HG03135 (cell line): ENCODE measurements at regions not wholly inside any gene's neighbourhood (a gene's known extent, or its start where the extent isn't known, plus 50 kb on each side); places are given as distances from the start of the nearest gene placed in this dataset.
A peak's percentile ranks its signal among the peaks of the same experiment; 100 is the strongest.

ENCODE experiments used
- ATAC-seq: cut with Tn5 transposase; IDR thresholded peaks from one replicate; pipeline ENCODE4 v1.9.1; 2021; ENCODE audit warnings: mild to moderate bottlenecking, moderate library complexity; ENCODE audit not compliant: unreplicated experiment

DNA sequence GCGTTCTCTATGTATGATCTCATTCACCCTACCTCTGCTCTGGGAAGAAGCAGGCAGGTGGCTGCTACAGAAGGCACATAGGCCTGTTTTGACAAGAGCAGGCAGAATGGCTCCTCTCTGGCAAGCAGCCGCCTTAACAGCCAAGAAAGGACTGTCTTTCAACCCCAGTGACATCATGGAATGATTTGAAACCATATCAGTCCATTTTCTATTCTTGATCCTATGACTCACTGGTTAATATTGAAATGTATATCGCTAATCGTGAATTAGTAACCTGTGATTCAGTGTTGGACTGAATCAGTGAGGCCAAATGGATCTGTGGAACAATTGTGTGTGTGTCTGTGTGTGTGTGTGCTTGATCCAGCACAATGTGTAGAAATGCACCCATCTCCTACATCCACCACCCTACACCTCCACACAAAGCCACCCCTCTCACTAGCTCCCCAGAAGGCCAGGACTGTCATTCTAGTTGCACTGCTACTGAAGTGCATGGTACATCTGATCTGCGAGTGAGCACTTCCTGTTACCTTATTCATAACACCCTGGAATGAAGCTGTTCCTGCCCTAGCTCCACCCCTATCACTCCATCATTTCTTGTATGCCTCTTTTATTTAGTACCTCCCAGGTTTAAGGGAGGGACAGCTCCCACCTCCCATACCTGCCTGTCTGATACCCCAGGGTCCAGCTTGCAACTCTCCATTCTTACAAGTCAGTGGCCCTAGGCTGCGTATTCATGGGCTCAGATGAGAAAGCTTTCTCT, 460.0 kb downstream of the FOXO1 start:
- peak; percentile 62 for ATAC-seq

DNA sequence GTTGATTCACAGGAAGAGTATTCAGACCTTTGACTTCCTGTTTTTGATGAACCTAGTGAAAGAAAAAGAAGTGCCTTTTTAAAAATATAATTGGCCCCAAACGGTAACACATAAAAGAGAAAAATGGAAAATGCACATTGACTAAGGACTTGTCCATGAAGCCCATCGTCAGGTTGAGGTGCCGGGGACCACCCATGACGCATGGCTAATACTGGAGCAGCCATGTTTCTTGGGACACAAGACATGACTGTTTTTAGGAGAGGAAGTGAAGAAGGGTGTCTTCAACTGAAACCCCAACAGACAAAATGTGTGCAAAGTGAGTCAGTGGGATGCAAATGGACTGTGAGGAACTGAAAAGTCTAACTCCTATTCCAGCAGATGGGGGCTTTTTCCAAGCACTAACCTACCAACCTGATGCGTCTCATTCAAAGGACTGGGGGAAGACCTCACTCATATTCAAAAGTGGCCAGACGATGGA, 459.4 kb downstream of the FOXO1 start:
- ATAC-seq: peak; percentile 55

DNA sequence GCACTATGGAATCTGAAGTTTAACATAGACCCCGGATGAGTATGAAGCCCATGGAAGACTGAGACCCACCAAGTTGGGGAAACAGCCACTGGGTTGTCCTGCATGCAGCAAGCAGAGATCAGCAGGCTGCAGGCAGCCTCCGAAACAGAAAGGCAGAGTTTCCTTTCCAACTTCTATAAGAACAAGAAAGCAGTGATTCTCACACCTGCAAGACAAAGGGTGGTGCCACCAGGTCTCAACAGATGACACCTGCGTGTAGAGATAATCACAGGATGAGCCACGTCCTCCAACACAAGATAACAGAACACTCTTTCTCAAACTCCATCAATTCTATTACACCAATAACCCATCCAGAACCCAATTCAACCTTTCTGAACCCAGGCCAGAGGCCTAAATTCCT, 457.9 kb downstream of the FOXO1 start:
- no peak for ATAC-seq

DNA sequence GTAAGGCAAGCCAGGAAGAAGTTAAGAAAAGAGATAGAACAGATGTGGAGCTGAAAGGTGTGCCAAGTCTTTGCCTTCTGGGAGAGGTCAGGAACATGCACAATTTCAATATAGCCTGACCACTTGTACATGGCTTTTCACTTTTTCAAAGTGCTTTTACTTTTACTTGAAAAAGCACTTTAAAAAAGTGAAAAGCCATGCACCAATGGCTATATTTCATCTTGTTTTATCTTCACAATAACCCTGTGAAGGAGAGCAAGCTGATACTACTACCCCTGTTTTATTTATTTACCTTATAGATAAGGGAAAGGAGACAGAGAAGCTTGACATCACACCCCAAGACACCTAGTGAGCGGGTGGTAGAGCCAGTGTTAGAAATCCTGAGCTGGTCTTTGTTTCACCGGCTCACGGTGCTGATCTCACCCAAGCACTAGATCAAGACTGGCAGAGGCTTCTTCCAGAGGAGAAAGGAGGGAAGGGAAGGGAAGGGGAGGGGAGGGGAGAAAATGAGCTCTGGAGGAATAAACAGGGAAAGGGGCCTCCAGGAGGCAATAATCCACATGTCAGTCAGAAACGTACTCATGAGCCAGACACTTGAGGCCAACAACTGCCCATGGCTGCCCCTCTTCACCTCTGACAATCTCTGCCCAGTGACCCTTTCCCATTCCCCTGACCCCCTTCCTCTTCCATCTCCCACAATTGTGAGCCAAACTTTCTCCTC, 455.4 kb downstream of the FOXO1 start:
- no peak for ATAC-seq

DNA sequence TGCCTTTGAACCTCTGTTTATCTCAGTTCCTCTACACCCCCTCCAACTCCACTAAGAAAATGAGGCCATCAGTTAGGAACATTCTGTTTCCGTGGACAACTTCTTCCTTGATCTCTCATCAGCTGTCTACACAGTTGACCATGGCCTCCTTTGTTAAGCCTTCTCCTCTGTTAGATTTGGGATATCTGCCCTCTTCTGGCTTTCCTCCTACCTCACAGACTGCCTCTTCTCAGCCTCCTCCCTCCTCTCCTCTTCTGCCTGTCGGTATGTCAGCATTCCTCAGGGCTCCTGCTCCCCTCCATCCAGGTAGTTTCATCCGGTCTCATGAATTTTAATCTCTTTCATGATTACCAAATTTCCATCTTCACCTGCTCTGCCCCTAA, 454.9 kb downstream of the FOXO1 start:
- no peak for ATAC-seq

DNA sequence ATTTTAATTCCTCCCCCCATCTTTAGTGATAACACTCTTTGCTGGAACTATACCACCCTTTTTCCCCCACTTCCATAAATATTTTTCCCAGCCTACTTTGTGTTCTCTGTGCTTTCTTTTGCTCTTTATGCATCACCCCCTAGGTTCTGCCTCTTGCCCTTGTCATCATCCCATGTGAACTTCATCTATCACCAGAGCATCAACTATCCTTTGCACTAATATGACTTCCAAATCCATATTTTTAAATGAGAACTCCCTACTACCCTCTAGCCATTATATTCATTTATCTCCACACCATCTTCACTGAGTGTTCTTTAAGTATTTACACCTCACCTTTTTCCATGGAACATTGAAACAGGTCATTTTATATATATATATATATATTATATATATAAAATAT, 452.7 kb downstream of the FOXO1 start:
- ATAC-seq: no peak

DNA sequence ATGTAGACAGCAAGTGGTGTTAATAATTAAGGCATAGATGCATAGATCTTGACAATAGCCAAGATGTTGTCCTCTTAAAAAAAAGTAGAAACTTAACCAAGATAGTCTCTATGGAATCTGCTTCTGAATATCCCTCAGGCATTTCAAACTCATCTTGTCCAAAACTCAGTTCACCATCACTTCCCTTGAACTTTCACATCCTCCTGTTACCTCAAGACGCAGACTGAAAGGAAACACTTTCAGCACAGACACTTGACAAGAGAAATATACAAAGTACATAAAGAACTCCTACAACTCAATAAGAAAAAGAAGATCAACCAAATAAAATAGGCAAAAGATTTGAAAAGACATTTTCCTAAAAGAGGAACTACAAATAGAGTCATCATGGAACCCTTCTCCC, 451.1 kb downstream of the FOXO1 start:
- ATAC-seq: no peak

DNA sequence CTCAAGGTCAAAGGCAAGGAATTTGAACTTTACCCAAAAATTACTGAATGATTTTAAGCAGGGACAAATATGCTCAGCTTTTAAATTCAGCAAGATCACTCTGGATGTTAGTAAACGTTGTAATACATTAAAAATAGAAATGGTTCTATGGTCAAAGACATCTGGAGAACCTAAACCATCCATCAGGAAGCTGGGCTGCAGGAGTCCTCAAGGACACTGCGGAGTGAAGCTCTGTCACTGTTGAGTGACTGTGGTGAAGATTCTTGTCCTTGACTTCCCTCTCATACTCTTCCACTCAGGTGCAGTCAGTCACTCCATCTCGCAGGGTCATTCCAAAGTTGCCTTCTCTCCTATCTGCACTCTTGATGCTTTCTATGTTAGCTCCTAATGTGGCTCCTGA, 450.7 kb downstream of the FOXO1 start:
- no peak for ATAC-seq

DNA sequence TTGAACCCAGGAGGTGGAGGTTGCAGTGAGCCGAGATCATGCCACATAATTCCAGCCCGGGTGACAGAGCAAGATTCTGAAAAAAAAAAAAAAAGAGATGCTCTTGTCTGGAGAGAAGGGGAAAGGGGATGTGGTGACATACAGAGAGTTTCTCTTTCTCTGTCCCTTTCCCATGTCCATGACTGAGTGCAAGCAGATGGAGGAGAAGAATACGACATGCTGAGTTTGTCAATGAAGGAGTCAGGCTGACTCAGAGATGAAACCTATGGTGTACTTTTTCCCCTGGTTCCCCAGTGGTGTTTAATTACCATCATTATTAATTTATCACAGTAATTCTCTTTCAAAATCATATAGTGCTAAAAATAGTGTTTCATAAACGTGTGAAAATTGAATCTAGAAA, 448.8 kb downstream of the FOXO1 start:
- ATAC-seq: no peak

DNA sequence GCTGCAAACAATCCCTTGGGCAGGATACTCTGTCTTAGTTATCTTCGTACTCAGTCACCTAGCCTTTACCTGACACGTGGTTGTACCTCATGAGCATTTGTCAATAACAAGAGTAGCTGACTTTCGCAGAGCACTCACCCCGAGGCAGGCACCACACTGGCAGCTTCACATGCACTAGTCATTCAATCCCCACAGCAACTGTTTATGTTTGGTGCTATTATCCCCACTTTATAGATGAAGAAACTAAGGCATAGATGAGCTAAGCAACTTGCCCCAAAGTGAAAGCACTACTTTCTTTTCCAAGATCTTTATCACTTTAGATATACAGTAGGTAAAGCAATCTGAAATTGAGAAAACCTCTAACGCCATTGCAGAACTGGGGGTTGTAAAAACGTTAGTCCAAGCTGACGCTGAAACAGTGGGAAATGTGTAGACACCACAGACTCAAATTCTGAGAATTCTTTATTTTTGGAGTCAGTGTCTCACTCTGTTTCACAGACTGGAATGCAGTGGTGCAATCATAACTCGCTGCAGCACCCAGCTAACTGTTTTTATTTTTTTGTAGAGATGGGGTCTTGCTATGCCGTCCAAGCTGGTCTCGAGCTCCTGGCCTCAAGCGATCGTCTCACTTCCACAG, 446.0 kb downstream of the FOXO1 start:
- no peak for ATAC-seq

DNA sequence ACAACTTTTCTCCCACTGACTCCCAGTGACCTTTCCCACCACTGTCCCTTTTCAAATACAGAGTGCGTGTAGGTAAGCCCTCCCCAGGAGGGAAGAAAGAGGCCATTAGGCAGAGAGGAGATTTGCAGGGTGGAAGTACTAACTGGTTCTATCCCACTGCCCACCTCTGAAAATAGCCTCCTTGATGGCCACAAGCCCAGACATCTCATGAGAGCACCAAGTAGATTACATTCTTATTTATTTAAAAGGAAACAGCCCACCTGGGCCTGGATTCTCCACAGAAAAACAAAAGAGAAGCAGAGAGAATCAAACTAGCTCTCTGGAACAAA, 445.3 kb downstream of the FOXO1 start:
- ATAC-seq: no peak

DNA sequence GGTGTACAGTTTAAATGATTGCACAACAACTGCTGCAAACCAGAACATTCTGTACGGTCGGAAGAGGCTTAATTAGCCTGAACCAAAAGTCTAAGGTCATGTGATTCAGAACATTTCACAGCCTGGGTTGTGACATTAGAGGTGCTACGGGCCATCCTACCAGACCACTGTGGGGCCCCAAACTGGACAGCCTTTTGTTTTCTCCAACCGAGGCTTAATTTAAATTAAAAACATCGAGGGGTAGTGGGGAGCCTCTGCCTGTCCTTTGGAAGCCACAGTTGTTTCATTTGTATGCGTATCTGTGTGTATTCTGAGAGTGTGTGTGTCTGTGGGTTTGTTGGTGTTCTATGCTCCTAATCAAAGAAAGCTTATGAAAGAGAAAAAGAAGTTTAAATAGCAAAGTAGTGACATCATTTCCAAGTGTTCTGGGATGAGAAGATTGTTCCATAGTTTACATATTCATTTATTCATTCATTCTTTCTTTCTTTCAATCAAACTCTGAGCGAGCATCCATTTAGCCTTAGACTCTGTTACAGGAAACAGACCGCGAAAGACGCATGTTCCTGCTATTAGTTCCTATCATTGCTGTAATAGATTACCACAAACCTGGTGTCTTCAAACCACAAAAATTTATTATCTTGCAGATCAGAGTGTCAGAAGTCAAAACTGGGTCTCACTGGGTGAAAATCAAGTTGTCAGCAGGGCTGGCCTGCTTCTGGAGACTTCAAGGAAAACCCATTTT, 444.8 kb downstream of the FOXO1 start:
- ATAC-seq: no peak

DNA sequence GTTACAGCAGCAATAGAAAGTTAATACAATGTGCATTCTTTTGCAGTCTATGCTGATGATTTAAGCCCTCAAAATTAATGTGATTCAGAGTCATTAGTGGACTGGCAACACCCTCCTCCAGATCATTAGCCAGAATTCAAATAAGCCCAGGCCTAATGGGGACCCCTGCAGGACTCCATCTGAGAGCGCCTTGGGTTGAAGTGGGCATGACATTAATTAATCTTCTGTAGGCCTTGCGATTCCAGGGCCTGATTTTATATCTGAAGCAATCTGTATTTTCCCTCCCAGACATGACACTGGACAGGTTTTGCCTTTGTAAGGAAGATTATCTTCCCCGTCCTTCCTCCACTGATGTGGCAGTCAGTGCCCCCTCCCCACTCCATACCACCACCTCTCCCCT, 442.9 kb downstream of the FOXO1 start:
- no peak for ATAC-seq

DNA sequence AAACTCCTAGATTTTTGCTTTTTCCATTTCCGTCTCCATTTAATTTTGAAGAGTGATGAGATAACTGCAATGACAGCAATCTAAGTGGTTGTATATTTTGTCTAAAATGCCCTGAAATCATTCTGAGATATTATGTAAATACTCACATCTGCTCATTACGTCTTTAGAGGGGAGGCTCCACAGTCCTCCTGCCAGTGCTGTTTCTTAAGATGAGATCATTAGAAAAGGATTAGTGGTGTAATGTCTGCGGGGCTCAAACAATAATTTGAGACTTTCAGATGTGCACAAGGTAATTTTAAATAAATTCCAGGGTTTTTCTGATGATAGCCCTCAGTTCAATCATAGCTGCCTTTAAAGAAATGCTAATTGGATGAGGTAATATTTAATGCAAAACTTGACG, 437.9 kb downstream of the FOXO1 start:
- no peak for ATAC-seq

DNA sequence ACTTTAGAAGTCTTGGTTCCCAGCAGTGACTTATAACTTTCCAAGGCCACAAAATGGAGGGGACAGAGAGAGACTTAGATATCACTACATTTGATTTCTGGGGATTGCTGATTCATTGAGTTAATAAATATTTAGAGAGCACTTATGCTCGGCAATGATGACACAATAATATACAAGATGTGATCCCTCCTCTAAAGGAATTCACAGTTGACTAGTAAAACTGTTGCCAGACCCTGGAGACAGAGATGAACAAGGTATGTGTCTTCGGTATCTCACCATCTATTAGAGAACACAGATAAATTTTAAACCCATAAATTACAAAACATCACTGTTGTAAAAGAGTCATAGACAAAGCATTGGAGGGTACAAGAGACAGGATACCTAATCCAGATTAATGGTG, 437.5 kb downstream of the FOXO1 start:
- ATAC-seq: no peak

DNA sequence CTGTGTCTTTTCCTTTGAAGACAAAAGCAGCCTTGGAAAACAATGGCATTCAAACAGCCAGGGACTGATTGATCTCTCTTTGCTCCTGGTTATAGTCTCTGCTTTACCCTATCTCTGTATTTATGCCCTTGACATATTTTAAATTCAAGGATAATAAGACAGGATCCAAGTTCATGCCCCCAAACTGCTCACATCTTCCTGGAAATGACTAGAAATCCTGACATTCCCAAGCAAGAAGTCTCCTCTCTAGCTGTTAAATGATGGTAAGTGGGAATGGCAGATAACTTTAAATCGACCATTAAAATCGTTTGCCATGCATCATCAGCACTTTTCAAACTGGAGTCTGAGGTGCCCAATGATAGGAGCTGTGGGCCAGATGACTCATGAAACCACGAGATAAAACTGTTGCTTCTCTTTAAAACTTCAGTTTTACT, 435.6 kb downstream of the FOXO1 start:
- no peak for ATAC-seq

DNA sequence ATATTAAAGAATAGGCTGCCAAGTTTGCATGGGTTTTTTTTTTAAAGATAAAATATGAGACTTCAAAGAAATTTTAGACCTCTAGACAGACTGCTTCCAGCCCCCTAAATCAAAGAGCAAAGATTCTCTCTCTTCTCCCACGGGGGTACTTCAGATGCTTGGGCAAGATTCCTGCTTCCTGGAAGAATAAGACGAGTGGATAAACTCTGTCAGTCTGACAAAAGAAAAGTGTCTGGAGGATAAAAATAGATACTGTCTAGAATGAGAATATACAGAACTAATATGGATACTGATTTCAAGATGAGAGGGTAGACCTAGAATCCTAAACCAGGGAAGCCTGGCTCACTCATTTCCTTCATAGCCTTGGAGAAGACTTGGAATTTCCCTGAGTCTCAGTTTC, 435.1 kb downstream of the FOXO1 start:
- ATAC-seq: no peak

DNA sequence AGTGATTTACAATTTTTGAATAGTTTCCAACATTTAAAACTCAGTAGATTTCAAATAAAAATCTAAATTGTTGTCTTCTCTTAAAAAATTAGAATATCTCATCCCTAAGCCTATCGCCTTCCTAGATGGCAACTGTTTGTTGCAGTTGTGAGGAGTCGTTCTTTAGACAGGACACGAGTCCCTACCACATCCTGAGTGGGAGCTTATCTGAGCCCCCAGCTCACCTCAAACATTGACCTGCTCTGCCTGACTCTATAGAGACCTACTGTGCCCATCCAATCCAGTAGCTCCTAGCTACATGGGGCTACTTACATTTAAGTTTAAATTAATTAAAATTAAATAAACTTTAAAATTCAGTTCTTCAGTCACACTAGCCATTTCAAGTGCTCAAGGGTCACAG, 434.7 kb downstream of the FOXO1 start:
- ATAC-seq: no peak

DNA sequence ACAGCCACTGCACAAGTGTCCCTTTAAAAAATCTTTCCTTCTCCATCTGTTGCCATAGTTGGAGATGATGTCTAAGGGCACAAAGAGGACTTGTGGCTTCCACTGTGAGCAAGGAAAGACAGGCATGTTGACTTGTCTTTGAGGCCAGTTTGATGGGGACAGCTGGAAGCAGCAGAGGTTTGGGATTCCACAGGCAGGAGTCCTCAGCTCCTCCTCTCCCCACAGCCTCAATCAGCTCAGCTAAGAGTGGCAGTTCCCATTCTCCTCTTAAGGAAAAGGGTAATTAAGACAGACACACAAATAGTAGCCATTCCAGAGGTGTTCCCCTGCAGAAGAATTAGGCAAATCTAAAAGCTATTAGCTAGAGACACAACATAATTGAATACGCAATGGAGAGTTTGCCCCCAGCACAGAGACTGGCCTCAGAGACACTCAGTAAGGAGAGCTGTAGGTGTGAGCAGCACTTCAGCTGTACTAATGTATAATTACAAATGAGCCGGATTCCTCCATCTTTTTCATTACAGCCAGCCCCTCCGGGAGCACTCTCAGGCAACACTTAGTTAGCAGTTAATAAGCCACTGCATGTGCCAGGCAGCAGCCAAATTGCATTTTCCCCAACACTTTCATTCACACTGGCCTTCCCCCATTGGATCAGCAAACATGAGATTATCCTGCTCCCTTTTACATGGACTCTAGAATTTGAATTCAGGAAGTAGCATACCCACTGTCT, 434.0 kb downstream of the FOXO1 start:
- ATAC-seq: no peak

DNA sequence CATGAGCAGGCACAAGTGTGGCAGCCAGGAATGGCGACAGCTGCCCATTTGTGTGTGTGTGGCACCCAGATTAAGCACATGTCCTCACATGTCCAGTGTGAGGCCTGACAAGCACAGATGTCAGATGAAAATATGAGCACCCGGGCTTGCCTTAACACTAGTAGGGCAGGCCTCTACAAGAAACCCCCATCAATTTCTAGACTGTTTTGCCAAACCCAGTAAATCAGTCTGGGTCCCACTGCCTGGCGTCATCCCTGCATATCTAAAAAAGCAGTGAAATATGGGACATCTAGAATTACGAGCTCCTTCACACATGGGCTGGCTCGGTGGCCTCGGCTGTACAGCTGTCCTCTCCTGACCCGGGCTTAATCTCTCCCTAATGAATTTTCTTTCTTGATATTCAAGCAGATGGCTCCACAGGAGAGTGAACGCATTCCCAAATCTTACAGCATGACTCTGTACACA, 432.7 kb downstream of the FOXO1 start:
- no peak for ATAC-seq
